Activated T-helper 9 cell treated with anti-CD3 and anti-CD28 coated beads, Interleukin-2, amount 50 U/mL, for 16 hours (primary cell): ENCODE measurements at regions not wholly inside any gene's neighbourhood (a gene's known extent, or its start where the extent isn't known, plus 50 kb on each side); places are given as distances from the start of the nearest gene placed in this dataset.
"Not testable (repeated sequence)": the region's sequence is repeated elsewhere in the genome, so short reads cannot be mapped to it uniquely, and the experiment has no call there.

Experiments used
- DNase-seq: peaks from one replicate; pipeline ENCODE4 v3.0.0-alpha.2; 2020; ENCODE audit warnings: low read depth

DNA sequence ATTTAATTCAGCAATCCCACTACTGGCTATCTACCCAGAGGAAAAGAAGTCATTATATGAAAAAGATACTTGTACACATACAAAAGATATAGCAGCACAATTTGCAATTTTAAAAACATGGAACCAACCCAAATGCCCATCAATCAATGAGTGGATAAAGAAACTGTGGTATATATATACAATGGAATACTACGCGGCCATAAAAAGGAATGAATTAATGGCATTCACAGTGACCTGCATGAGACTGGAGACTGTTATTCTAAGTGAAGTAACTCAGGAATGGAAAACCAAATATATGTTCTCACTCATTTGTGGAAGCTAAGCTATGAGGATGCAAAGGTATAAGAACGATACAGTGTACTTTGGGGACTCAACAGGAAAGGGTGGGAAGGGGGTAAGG lies 102.8 kb upstream of the KCNMA1 start:
- DNase-seq, result not testable (repeated sequence)

DNA sequence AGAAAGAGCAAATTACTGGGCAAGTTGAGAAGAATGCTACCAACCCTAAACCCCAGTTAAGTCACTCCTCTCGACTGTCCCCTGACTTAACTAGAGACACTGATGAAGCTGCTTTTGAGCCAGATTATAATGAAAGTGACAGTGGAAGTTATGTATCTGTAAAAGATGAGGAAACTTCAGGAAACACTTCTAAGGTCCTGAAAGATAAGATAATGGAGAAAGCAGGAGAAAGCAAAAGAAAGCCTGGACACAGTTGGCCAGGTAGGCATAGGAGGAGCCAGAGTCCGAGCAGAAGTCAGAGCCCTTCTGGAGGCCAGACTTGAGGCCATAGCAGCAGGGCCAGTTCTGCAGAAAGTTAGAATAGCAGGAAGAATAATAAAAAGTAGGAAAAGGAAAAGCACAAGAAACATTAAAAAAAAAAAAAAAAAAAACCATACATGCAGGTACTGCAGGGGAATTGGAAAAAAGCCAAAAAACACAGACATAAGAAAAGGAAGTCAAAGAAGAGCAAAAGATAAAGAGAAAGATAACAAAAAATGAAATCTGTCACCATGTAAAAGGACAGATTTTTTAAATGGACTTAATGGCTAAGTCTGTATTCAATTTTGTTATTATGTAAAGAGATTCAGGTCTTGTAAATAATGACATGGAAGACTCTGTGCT lies 101.0 kb upstream of the KCNMA1 start:
- DNase-seq, result no peak

GRCh38 chr10:77737608-77738007 lies 100.0 kb upstream of the KCNMA1 start:
- no peak for DNase-seq

GRCh38 chr10:77735136-77735535 lies 97.5 kb upstream of the KCNMA1 start:
- not testable (repeated sequence) for DNase-seq

DNA sequence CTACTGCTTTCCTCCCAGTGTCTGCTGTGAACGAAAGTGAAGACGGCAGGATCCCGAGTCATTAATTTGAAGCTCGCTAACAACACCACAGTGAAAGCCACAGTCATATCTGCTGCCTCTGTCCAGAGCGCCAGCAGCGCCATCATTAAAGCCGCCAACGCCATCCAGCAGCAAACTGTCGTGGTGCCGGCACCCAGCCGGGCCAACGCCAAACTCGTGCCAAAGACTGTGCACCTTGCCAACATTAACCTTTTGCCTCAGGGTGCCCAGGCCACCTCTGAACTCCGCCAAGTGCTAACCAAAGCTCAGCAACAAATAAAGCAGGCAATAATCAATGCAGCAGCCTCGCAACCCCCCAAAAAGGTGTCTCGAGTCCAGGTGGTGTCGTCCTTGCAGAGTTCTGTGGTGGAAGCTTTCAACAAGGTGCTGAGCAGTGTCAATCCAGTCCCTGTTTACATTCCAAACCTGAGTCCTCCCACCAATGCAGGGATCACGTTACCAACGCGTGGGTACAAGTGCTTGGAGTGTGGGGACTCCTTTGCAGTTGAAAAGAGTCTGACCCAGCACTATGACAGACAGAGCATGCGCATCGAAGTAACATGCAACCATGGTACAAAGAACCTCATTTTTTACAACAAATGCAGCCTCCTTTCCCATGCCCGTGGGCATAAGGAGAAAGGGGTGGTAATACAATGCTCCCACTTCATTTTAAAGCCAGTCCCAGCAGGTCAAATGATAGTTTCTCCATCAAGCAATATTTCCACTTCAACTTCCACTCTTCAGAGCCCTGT lies 94.8 kb upstream of the KCNMA1 start:
- DNase-seq, result no peak

GRCh38 chr10:77727481-77727880 lies 89.9 kb upstream of the KCNMA1 start:
- DNase-seq, result no peak

DNA sequence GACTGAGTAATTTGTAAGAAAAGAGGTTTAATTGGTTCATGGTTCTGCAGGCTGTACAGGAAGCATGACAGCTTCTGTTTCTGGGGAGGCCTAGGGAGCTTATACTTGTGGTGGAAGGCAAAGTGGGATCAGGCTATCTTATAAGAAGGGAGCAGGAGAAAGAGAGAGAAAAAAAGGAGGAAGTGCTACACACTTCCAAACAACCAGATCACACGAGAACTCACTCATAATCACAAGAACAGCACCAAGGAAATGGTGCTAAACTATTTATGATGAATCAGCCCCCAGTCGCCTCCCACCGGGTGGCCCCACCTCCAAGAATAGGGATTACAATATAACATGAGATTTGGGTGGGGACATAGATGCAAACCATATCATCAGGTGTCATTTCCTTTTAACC lies 89.1 kb upstream of the KCNMA1 start:
- DNase-seq, result no peak

DNA sequence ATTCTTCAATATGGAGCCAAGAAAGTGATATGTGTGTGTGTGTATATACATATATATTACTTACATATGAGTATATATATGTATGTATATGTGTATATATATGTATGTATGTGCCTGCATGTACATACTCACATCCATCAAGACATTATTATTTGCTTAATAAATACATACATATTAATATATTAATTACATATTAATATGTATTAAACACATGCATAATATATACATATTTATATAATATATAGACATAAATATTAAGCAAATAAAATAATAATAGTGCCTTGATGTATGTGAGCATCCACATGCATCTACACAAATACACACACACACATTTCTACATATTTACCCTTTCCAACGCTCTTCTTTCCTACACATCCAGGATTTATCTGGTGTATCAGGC lies 88.7 kb upstream of the KCNMA1 start:
- no peak for DNase-seq

GRCh38 chr10:77724820-77725219 lies 87.2 kb upstream of the KCNMA1 start:
- no peak for DNase-seq

- DNase-seq, result no peak
Observed at GRCh38 chr10:77723376-77723775, 85.8 kb upstream of the KCNMA1 start.

- DNase-seq, result not testable (repeated sequence)
Observed at GRCh38 chr10:77722956-77723355, 85.3 kb upstream of the KCNMA1 start.

DNA sequence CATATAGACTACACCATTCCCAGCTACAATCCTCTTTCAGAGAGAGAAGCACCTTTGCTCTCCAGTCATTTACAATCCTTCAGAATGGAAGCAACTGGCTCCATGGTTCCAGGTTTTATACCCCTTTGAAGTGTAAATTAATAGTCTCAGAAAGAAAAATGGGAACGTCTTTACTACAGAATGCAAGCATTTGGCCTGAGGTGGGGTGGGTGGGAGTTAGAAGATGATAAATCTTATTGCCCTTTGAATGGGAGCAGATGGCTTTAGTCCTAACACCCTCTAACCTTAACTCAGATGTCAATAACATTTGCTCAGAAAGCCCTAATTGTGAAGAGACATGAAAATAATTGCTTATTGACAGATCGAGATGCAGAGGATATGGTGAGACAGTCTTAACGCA lies 84.2 kb upstream of the KCNMA1 start:
- DNase-seq, result no peak

GRCh38 chr10:77718957-77719356 lies 81.3 kb upstream of the KCNMA1 start:
- DNase-seq, result no peak

DNA sequence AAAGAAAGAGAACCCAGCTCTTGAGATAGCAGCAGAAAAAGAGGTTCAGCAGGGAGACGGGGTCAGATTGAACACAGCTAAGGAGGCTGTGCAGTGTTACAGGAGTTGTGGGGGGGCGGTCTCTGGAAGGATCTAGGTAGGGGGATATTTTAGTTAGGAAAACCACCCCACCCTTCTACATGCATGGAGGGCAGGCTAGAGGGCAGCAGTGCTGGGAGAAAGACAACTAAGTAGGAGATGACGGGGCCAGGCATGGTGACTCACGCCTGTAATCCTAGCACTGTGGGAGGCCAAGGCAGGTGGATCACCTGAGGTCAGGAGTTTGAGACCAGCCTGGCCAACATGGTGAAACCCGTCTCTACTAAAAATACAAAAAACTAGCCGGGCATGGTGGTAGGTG lies 80.7 kb upstream of the KCNMA1 start:
- not testable (repeated sequence) for DNase-seq

DNA sequence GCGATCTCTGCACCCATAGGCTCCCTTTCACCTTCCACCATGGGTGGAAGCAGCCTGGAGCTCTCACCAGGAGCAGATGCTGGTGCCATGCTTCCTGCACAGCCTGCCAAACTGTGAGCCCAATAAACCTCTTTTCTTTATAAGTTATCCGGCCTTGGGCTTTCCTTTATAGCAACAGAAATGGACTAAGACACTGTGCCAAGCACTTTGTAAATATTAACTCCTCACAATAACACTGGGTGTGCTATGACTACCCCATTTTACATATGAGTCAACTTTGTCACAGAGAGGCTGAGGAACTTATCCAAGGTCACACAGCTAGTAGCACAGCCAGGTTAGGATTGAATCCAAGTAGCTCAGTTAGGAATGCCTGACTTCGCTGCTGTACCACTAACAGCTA lies 79.7 kb upstream of the KCNMA1 start:
- DNase-seq, result no peak

DNA sequence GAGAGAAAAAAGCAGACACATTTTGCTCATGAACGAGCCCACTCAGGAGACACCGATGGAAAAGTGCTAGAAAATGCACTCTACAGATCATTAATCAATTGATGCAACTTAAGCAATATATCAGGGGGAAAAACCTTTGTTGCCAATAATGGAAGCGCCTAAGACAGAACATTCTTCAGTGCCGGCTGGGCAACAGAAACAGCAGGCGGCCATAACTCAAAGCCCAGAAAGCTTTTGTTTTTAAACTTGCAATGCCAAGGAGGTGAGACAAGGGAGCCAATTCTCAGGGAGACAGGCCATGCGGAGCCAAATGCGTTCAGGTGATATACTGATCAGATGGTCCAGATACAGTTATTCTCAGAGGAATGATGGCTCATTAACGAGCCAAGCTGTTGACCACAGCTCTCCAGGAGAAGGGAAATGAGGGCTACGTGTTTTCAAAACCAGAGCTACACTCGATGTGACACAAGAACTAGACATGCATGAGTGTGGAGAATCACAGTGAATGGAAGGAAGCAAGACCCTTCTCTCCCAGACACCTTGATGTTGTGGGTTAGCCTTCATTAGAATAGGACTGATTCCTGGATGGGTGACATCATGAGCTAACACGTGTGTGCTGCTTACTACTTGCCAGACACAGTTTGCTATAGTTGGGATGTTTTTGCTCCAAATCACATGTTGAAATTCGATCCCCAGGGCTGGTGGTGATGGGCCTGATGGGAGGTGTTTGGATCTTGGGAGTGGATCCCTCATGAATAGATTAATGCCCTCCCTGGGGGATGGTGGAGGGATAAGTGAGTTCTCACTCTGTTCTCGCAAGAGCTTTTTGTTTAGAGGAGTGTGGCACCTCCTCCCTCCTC lies 79.1 kb upstream of the KCNMA1 start:
- DNase-seq, result no peak

DNA sequence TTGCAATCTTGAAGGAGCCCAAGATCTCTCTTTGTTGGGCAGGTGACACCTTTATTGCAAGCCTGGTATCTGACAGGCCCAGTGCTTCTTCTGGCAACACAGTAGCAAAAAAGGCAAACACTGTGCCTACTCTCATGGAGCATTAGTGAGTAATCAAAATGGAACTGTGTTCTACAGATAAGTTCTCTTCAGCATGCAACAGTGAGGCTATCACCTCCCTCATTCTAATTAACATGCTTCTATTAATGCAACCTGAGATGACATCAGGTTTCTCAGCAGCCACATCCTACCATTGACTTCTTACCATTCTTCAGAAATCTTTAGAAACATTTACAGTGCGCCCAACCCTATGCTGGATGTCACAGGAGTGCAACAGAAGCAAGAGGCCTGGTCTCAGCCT lies 77.9 kb upstream of the KCNMA1 start:
- DNase-seq, result no peak

DNA sequence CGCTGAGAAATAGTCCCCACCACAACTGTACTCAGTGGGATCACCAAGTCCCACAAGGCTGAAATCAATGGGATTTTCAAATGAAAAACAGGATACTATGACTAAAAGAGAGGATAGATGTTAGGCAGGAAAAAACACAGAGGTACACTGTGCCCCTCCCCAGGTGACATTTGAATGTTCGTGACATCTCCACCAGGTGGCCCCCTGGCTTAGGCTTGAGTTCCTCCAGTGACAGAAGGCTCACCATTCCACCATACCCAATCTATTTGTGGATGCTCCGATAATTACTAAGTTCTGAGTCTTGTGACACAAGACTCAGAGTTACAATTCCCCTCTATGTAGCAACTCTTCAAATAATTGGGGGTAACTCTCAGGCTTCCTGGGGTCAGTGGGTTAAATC lies 77.5 kb upstream of the KCNMA1 start:
- no peak for DNase-seq

DNA sequence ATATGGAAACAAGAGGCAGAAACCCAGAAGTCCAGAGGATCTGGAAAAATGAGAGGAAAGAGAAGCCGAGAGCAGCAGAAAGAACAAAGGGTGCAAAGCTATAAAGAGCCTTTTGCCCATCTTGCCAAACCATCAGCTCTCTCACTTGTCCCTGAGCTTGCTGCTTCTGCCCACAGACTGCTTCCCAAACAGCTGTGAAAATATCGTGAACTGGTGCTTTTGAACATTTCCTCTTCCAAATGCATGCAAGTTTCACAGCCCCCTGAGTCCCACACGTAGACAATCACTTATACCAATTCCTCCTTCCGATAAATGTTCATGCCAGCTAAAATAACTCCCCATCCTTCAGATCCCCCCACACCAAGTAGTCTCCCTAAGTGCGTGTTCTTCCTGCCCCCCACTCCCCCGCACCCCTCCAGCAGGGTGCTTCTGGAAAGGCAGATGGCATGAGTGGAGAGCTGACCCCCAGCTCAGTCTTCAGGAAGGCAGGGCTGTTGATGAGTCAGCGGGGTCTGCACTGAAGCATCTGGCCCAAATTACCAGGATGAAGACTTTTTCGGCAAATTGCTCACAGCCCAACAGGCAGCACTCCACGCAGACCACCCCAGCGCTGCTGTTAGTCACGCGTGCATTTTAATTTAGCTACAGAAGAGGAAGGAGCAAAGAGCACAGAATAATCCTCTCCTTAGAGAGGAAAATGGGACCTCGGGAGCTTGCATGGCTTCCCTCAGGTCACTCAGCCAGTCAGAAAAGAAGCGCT lies 76.1 kb upstream of the KCNMA1 start:
- no peak for DNase-seq

DNA sequence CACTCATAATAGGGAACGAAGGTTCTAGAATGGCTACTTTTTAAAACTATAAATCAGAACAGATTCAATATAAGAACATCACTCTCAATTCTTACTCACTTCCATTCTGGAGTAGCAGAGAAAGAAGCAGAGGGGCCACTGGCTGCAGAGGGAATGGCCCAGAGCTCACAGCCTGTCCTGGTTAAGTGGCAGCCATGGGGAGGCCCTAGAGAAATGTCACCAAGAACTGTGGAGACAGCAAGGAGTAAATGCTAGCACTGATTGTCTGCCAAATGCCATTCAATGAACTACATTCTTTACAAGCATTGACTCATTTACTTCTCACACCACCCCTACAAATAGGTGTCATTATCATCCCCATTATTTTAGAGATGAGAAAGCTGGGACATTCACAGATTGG lies 74.6 kb upstream of the KCNMA1 start:
- DNase-seq, result no peak

DNA sequence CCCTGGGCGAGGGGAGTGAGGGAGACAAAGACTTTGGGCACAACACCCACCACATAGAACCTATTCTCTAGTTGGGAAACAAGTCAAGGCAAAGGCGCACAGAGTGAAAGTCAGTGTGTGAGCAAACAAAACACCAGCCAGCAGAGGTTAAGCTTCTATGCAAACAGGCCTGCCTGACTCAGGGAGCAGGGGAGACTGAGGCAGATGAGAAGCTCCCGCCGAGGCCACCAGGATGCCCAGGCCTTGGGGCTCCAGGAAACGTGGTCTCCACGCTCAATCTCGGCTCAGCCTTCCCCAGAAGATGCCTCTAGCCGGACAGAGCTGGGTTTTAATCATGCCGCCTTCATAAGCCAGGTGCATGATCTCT lies 74.1 kb upstream of the KCNMA1 start:
- no peak for DNase-seq
